Right atrium auricular region (tissue), 2 donors: ENCODE measurements at regions not wholly inside any gene's neighbourhood (a gene's known extent, or its start where the extent isn't known, plus 50 kb on each side); places are given as distances from the start of the nearest gene placed in this dataset.

ENCODE experiments used
- DNase-seq: peaks from one replicate; pipeline ENCODE4 v3.0.0-alpha.2; 2019; ENCODE audit warnings: low spot score
- H3K27ac ChIP-seq, 2 donors: fragments of 200-600 bp; sonication (generic); 1 replicate in 1 of 2; 2 replicates in 1 of 2; pipeline ENCODE4 v1.5.1; 2016 to 2019
- H3K27me3 ChIP-seq, 2 donors: fragments of 200-600 bp; sonication (generic); one replicate each; pipeline versions ENCODE4 v1.5.1 to v1.6.0; 2017 to 2019
- H3K36me3 ChIP-seq: fragments of 200-600 bp; sonication (generic); one replicate; pipeline ENCODE4 v1.5.1; 2016
- H3K4me1 ChIP-seq, 2 donors: fragments of 200-600 bp; sonication (generic); one replicate each; pipeline versions ENCODE4 v1.5.1 to v1.6.0; 2017 to 2019
- H3K4me3 ChIP-seq, 2 donors: fragments of 200-600 bp; sonication (generic); 1 replicate in 1 of 2; 2 replicates in 1 of 2; pipeline ENCODE4 v1.5.1; 2017 to 2019; ENCODE audit warnings: mild to moderate bottlenecking in 1 of 2, moderate library complexity in 1 of 2
- H3K9me3 ChIP-seq, 2 donors: fragments of 200-600 bp; sonication (generic); one replicate each; pipeline ENCODE4 v1.5.1; 2019
- TF ChIP-seq, protein P1 (sequence below), 2 donors: fragments of 200-600 bp; sonication (generic); IDR thresholded peaks; one replicate each; pipeline ENCODE4 v1.5.1; 2019; ENCODE audit warnings: antibody characterized with exemption in 2 of 2

DNA sequence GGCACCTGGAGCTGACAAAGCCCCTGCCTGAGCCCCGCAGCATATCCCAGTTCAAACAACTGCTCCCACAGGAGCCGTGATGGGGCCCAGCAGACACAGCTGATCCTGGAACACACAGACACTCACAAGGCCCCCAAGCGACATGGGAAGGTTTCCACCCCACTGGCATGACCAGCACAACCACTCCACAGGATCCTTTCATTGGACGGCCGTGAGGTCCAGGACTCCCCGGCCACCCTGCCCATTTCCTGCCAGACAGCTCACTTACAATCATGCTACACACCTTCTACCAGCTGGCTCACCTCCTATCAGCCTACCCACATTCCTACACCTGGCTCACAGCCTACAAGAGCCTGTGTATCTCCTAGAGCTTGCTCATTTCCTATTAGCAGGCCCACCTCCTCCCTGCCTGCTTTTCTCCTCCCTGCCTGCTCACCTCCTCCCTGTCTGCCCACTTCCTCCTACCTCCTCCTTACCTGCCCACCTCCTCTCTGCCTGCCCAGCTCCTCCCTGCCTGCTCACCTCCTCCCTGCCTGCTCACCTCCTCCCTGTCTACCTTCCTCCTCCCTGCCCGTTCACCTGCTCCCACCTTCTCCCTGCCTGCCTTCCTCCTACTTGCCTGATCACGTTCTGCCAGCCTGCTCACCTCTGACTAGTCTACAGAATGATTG, 73.9 kb downstream of the MATN1 start:
- H3K9me3 ChIP-seq = no peaks in the 10 kb centered on the region
- H3K4me1 ChIP-seq = no peaks in the 10 kb centered on the region
- no peak for DNase-seq
- no peak overlapping the region for H3K4me3 ChIP-seq
- no peaks in the 10 kb centered on the region for H3K36me3 ChIP-seq
- TF ChIP-seq, protein P1, sequence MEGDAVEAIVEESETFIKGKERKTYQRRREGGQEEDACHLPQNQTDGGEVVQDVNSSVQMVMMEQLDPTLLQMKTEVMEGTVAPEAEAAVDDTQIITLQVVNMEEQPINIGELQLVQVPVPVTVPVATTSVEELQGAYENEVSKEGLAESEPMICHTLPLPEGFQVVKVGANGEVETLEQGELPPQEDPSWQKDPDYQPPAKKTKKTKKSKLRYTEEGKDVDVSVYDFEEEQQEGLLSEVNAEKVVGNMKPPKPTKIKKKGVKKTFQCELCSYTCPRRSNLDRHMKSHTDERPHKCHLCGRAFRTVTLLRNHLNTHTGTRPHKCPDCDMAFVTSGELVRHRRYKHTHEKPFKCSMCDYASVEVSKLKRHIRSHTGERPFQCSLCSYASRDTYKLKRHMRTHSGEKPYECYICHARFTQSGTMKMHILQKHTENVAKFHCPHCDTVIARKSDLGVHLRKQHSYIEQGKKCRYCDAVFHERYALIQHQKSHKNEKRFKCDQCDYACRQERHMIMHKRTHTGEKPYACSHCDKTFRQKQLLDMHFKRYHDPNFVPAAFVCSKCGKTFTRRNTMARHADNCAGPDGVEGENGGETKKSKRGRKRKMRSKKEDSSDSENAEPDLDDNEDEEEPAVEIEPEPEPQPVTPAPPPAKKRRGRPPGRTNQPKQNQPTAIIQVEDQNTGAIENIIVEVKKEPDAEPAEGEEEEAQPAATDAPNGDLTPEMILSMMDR (IDR thresholded peaks at IDR 0.05) = no peak
- no peak overlapping the region for H3K27ac ChIP-seq
- no peaks in the 10 kb centered on the region for H3K27me3 ChIP-seq

DNA sequence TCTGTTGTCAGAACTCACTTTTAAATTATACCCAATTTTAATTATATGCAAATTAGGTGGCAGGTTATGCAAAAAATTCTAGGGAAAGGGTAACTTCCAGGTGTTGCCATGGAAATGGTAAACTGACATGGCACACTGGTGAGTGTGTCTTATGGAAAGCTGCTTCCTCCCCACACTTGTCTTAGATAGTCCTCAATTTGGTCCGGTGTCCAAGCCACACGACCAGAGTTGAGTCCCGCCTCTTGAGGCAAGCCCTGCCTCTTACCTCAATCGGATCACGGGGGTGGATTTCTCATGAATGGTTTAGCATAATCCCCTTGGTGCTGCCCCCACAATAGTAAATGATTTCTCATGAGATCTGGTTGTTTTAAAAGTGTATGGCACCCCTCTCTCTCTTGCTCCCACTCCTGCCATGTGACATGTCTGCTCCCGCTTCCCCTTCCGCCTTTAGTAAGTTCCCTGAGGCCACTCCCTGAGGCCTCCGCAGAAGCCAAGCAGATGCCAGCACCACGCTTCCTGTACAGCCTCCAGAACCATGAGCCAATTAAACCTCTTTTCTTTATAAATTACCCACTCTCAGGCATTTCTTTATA, 74.9 kb downstream of the MATN1 start:
- Histone ChIP-seq H3K27ac (no peak overlapping the region), H3K4me3 (no peak overlapping the region), H3K9me3 (no peaks in the 10 kb centered on the region), H3K27me3 (no peaks in the 10 kb centered on the region), H3K4me1 (no peaks in the 10 kb centered on the region), H3K36me3 (no peaks in the 10 kb centered on the region)
- TF ChIP-seq, protein P1 (IDR thresholded peaks at IDR 0.05) = no peak
- no peak for DNase-seq

DNA sequence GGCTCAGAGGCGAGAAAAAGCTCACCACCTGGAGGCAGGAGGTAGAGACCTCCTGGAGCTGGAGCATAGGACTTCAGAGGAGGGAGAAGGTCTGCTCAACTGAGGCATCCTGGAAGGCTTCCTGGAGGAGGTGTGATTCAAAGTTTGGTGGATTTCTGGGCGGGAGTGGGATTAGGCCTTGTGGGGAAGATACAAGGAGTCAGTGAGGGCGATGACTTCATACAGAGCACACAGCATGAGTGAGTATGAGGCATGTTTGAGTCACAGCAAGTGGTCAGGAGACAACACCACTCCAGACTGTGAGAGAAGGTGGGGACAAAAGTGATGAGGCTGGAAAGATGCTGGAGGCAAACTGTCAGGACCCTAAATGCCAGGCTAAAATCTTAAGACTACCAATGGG, 77.6 kb downstream of the MATN1 start:
- no peak for DNase-seq
- H3K36me3 ChIP-seq = no peaks in the 10 kb centered on the region
- H3K27me3 ChIP-seq = no peaks in the 10 kb centered on the region
- H3K9me3 ChIP-seq = no peaks in the 10 kb centered on the region
- no peak overlapping the region for H3K27ac ChIP-seq
- no peak overlapping the region for H3K4me3 ChIP-seq
- no peaks in the 10 kb centered on the region for H3K4me1 ChIP-seq
- TF ChIP-seq, protein P1 (IDR thresholded peaks at IDR 0.05) = no peak

DNA sequence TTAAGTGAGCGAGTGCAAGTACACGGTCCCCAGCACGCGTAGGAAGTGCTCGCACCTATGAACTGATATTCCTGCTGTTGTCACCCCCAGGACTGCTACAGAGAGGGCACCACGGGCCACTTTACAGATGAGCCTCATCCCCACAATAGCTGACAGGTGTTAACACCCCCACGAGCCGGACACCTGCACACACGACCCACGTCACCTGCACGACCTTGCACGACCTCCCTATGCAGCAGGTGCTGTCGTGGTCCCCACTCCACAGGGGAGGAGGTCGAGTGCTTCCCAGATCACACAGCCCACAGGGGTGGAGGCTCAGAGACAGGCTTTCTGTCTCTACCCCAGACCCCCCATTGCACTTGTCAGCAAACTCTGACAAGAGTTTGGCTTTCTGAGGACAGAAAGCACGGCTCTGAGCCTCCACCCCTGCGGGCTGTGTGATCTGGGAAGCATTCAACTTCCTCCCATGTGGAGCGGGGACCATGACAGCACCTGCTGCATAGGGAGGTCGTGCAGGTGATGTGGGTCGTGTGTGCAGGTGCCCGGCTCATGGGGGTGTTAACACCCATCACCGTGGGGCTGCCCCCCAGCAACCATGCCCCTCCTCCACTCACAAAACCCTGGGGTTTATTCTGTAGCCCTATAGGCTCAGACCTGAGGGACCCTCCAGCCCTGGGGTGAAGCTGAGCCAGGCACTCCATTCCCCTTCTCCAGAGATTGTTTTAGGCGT, 80.8 kb downstream of the MATN1 start:
- DNase-seq = no peak
- Histone ChIP-seq H3K27me3 (no peaks in the 10 kb centered on the region), H3K27ac (no peak overlapping the region), H3K9me3 (no peaks in the 10 kb centered on the region), H3K4me3 (no peak overlapping the region), H3K36me3 (no peaks in the 10 kb centered on the region), H3K4me1 (no peaks in the 10 kb centered on the region)
- TF ChIP-seq, protein P1 (IDR thresholded peaks at IDR 0.05) = no peak

DNA sequence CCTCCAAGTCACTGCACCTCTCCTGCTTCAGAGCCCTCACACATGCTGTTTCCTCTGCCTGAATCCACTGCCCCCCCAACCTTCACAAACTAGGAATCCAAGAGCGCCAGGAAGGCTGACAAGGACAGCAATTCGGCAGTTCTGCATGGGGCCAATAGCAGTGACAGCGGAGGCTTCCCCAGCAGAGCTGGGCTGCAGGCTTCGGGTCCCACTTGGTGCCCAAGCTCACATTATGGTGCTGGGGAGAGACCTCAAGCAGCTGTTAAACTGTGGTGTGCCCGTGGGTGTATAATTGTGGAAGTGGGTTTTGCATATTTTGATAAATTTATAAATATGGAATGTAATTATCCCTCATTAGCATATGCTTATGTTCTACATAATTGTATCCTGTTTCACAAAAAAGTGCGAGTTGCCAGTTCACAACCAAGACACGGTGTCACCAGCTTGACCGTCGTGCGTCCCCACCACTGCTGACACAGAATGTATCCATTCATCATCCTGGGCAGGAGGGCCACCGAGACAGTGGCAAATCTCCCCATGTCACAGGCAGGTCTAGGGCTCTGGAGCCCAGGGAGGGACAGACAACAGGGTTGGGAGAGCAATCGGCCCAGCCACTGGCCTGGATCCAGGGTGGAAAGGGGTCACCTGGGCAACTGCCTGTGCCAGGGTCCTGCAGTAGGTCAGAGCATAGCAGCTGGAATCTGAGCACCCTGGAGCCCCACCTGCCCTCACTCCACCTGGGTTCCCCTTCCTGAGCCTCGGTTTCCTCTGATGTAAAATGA, 81.6 kb downstream of the MATN1 start:
- no peak overlapping the region for H3K27ac ChIP-seq
- no peaks in the 10 kb centered on the region for H3K4me1 ChIP-seq
- no peaks in the 10 kb centered on the region for H3K9me3 ChIP-seq
- TF ChIP-seq, protein P1 (IDR thresholded peaks at IDR 0.05) = no peak
- no peak overlapping the region for H3K4me3 ChIP-seq
- H3K27me3 ChIP-seq = no peaks in the 10 kb centered on the region
- no peak for DNase-seq
- H3K36me3 ChIP-seq = no peaks in the 10 kb centered on the region
